Esophagus squamous epithelium (tissue), 5 donors: ENCODE measurements at regions not wholly inside any gene's neighbourhood (a gene's known extent, or its start where the extent isn't known, plus 50 kb on each side); places are given as distances from the start of the nearest gene placed in this dataset.

Experiments
- DNase-seq: peaks from one replicate; lab custom pipeline; 2025; lab: John Stamatoyannopoulos, UW
- H3K27ac ChIP-seq, 4 donors: fragments of 200-600 bp; sonication (generic); one replicate each; pipeline ENCODE4 v1.5.1; 2016 to 2019; ENCODE audit warnings: mild to moderate bottlenecking in 1 of 4
- H3K27me3 ChIP-seq, 4 donors: fragments of 200-600 bp; sonication (generic); 1 replicate in 3 of 4; 2 replicates in 1 of 4; pipeline versions ENCODE4 v1.5.1 to v1.6.0; 2017 to 2021; ENCODE audit warnings: antibody characterized with exemption in 1 of 4
- H3K36me3 ChIP-seq, 3 donors: fragments of 200-600 bp; sonication (generic); one replicate each; pipeline ENCODE4 v1.5.1; 2016 to 2019
- H3K4me1 ChIP-seq, 3 donors: fragments of 200-600 bp; sonication (generic); one replicate each; pipeline ENCODE4 v1.5.1; 2017 to 2019
- H3K4me3 ChIP-seq, 4 donors: fragments of 200-600 bp; sonication (generic); 1 replicate in 3 of 4; 2 replicates in 1 of 4; pipeline ENCODE4 v1.5.1; 2016 to 2019; ENCODE audit warnings: mild to moderate bottlenecking in 2 of 4, moderate library complexity in 1 of 4
- H3K9me3 ChIP-seq, 3 donors: fragments of 200-600 bp; sonication (generic); one replicate each; pipeline ENCODE4 v1.5.1; 2016 to 2019
- POLR2A ChIP-seq, 4 donors: fragments of 450-650 bp; IDR thresholded peaks; one replicate each; pipeline ENCODE4 v1.6.1; 2017; ENCODE audit warnings: antibody characterized with exemption in 4 of 4, mild to moderate bottlenecking in 4 of 4, moderate library complexity in 3 of 4
- WGBS, 2 donors: methylation state at CpG; one replicate each; pipeline ENCODE4 v1.1.5; 2018; 5-methylcytosine and 5-hydroxymethylcytosine counted together
- intact Hi-C: fragments of 100-400 bp; cut with DNase I; formaldehyde crosslinking; loops from one replicate; pipeline ENCODE4 v1.15.0; 2022
- TF ChIP-seq, protein P1 (sequence below), 6 experiments: fragments of 450-650 bp in 4 of 6; fragments of 200-600 bp in 2 of 6; sonication (generic) in 2 of 6; IDR thresholded peaks; one replicate each; pipeline ENCODE4 v1.5.1; 2016 to 2019; ENCODE audit warnings: antibody characterized with exemption in 6 of 6, mild to moderate bottlenecking in 4 of 6, moderate library complexity in 4 of 6
- donor health status: DM: yes; HTN: yes; CAD: no.

DNA sequence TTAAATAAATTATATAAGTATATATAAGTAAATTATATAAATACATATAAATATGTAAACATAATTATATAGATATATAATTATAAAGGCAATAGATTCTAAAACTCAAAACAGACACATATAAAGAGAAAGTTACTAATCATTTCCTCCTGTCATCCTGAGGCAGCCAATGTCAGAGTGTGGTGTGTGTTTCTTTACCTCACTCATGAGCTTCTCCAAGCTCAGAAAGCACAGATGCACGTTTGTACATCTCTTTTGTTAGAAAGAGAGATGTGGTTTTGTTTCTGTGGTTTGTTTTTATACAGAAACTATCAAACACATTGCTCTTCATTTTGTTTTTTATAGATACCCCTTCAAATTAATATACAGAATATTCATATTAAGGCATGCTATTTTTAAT is 594.8 kb downstream of the USP25 start:
- Histone ChIP-seq H3K36me3 (no peaks in the 10 kb centered on the region), H3K4me1 (no peaks in the 10 kb centered on the region), H3K27me3 (no peaks in the 10 kb centered on the region), H3K27ac (no peak overlapping the region), H3K9me3 (no peaks in the 10 kb centered on the region), H3K4me3 (no peak overlapping the region)
- 39 to 46% methylated on average over 1 of the region's 1 CpG for WGBS, 2 donors
- DNase-seq = no peak
- intact Hi-C loops = loop anchor here (5.0 kb wide), 1 partner anchor 237 kb away; no protein-coding TSS in a partner anchor
- TF ChIP-seq, protein P1, sequence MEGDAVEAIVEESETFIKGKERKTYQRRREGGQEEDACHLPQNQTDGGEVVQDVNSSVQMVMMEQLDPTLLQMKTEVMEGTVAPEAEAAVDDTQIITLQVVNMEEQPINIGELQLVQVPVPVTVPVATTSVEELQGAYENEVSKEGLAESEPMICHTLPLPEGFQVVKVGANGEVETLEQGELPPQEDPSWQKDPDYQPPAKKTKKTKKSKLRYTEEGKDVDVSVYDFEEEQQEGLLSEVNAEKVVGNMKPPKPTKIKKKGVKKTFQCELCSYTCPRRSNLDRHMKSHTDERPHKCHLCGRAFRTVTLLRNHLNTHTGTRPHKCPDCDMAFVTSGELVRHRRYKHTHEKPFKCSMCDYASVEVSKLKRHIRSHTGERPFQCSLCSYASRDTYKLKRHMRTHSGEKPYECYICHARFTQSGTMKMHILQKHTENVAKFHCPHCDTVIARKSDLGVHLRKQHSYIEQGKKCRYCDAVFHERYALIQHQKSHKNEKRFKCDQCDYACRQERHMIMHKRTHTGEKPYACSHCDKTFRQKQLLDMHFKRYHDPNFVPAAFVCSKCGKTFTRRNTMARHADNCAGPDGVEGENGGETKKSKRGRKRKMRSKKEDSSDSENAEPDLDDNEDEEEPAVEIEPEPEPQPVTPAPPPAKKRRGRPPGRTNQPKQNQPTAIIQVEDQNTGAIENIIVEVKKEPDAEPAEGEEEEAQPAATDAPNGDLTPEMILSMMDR (IDR thresholded peaks at IDR 0.05) = no peak
- TF ChIP-seq POLR2A (IDR thresholded peaks at IDR 0.05) = no peak

DNA sequence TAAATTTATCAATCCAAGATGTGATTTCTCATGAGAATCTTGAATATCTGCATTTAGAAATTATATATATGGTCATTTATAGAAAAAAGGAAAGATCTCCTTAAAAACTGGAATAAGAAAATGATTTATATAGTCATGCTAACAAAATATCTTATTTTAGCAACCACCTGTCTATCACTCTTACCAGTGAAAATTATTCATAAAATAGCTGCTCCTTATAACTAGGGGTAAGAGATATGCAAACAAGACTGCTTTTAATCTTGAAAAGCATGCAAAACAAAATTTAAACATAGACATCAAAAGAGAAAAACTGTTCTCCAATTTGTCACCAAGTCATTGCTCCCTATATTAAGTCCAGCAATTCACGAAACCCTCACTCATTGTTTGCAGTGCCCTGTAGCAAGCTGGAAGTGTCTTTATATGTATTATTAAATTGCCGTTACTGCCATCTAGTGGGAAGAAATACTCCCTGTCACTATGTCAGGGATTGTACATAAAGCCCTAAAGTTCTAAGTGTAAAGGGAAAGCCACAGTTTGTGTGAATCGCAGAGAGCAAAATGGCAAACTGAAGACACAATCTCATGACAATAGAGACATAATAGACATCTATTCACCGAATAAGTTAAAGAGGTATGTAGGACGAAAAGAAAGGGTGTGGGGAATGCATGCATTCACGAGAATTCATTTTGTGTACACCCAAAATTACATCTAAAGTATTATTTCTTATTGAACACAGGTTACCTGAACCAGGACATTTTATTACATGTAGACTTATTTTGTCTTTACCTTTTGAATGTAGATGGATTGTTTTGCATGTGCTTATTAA is 600.5 kb downstream of the USP25 start:
- 24 to 26% methylated on average over 6 of the region's 6 CpGs for WGBS, 2 donors
- peak overlapping the region in 1 of 4 donors; percentile 2 for H3K4me3 ChIP-seq
- H3K36me3 ChIP-seq = no peaks in the 10 kb centered on the region
- H3K27ac ChIP-seq = peak overlapping the region in 3 of 4 donors; percentile 12 to 30 (median 21)
- no peak for DNase-seq
- H3K9me3 ChIP-seq = no peaks in the 10 kb centered on the region
- H3K27me3 ChIP-seq = no peaks in the 10 kb centered on the region
- intact Hi-C loops = no loop called here
- peaks cover 0 to 8% (median 0%) of the 10 kb centered on the region in 3 donors for H3K4me1 ChIP-seq
- TF ChIP-seq POLR2A (IDR thresholded peaks at IDR 0.05) = no peak
- TF ChIP-seq, protein P1 (IDR thresholded peaks at IDR 0.05) = peak in 5 of 6 experiments; percentile 51 to 72 (median 67)

GRCh38 chr21:16330908-16331268 is 601.1 kb downstream of the USP25 start:
- H3K9me3 ChIP-seq = no peaks in the 10 kb centered on the region
- peak overlapping the region in 1 of 4 donors; percentile 2 for H3K4me3 ChIP-seq
- peak overlapping the region in 3 of 4 donors; percentile 12 to 30 (median 21) for H3K27ac ChIP-seq
- intact Hi-C loops = no loop called here
- WGBS, 2 donors = 64 to 87% methylated on average over 5 of the region's 5 CpGs
- H3K4me1 ChIP-seq = peaks cover 0 to 8% (median 0%) of the 10 kb centered on the region in 3 donors
- no peak for DNase-seq
- no peaks in the 10 kb centered on the region for H3K36me3 ChIP-seq
- TF ChIP-seq, protein P1 (IDR thresholded peaks at IDR 0.05) = no peak
- TF ChIP-seq POLR2A (IDR thresholded peaks at IDR 0.05) = no peak
- no peaks in the 10 kb centered on the region for H3K27me3 ChIP-seq

GRCh38 chr21:16337266-16337665 is 607.5 kb downstream of the USP25 start:
- Histone ChIP-seq H3K36me3 (no peaks in the 10 kb centered on the region), H3K27ac (no peak overlapping the region), H3K27me3 (no peaks in the 10 kb centered on the region), H3K9me3 (no peaks in the 10 kb centered on the region), H3K4me1 (no peaks in the 10 kb centered on the region), H3K4me3 (no peak overlapping the region)
- 96% methylated on average over 2 of the region's 2 CpGs for whole genome bisulfite sequencing, 2 donors
- TF ChIP-seq, protein P1 (IDR thresholded peaks at IDR 0.05) = no peak
- no peak for TF ChIP-seq POLR2A (IDR thresholded peaks at IDR 0.05)
- intact Hi-C loops = no loop called here
- no peak for DNase-seq

GRCh38 chr21:16342932-16343331 is 613.1 kb downstream of the USP25 start:
- Histone ChIP-seq H3K4me1 (no peaks in the 10 kb centered on the region), H3K36me3 (no peaks in the 10 kb centered on the region), H3K27me3 (no peaks in the 10 kb centered on the region), H3K9me3 (no peaks in the 10 kb centered on the region), H3K4me3 (no peak overlapping the region), H3K27ac (no peak overlapping the region)
- DNase-seq = no peak
- WGBS, 2 donors = 79 to 83% methylated on average over 1 of the region's 1 CpG
- TF ChIP-seq, protein P1 (IDR thresholded peaks at IDR 0.05) = no peak
- no peak for TF ChIP-seq POLR2A (IDR thresholded peaks at IDR 0.05)
- intact Hi-C loops = no loop called here
